Adipocyte (in vitro differentiated cells): ENCODE measurements at regions not wholly inside any gene's neighbourhood (a gene's known extent, or its start where the extent isn't known, plus 50 kb on each side); places are given as distances from the start of the nearest gene placed in this dataset.

Experiments
- DNase-seq: peaks from one replicate; pipeline ENCODE4 v3.0.0-alpha.2; 2015; ENCODE audit warnings: low read depth
- H3K27me3 ChIP-seq: replicated peaks from 2 replicates; pipeline ENCODE4 v1.7.0; 2013; ENCODE audit warnings: mild to moderate bottlenecking, low read length, moderate library complexity; ENCODE audit not compliant: control insufficient read depth, insufficient read depth
- H3K36me3 ChIP-seq: 2 replicates; pipeline ENCODE4 v1.7.0; 2013; ENCODE audit warnings: low read length, mild to moderate bottlenecking, moderate library complexity; ENCODE audit not compliant: control insufficient read depth, insufficient read depth, severe bottlenecking
- H3K4me1 ChIP-seq: 2 replicates; pipeline ENCODE4 v1.7.0; 2013; ENCODE audit warnings: mild to moderate bottlenecking, low read length, moderate library complexity; ENCODE audit not compliant: control insufficient read depth, insufficient read depth
- H3K4me3 ChIP-seq: 2 replicates; pipeline ENCODE4 v1.7.0; 2013; ENCODE audit warnings: mild to moderate bottlenecking, low read length, moderate library complexity
- H3K9ac ChIP-seq: 2 replicates; pipeline ENCODE4 v1.7.0; 2013; ENCODE audit warnings: mild to moderate bottlenecking, low read length, moderate library complexity
- H3K9me3 ChIP-seq: 2 replicates; pipeline ENCODE4 v1.7.0; 2013; ENCODE audit warnings: mild to moderate bottlenecking, low read length, moderate library complexity; ENCODE audit not compliant: control insufficient read depth

- H3K4me3 ChIP-seq = no peak overlapping the region
These were observed 50.2 kb upstream of the BCL11A start for GRCh38 chr2:60603533-60604190.

DNA sequence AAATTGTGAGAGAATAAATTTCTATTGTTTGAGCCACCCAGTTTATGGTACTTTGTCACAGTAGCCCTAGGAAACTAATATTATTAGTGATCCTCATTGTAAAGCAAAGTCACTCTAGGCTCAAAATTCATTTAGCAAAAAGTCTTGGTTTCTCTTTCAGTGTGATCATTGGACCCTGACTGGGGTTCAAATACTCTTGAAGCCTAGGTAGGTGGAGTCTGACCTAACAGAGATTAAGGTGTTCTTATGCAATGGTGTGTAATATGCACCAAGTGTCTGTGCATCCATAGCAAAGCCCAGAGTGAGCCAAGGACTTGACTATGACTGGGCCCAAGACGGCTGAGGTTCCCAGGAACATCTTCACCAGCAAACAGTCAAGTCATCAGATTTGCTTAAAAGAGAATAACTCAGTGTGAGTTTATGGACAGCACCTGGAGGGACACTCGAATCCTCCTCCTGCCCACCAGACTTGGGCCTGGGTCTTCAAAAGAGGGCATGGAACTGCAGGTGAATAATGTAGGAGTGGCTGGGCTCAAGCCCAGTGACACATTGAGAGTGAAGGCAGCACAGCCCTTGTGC, 51.1 kb upstream of the BCL11A start:
- DNase-seq = no peak
- Histone ChIP-seq H3K9ac (no peak overlapping the region), H3K9me3 (peaks cover 9% of the 10 kb centered on the region), H3K36me3 (no peaks in the 10 kb centered on the region), H3K27me3 (peaks cover 13% of the 10 kb centered on the region), H3K4me1 (peaks cover 2% of the 10 kb centered on the region), H3K4me3 (no peak overlapping the region)

More at GRCh38 chr2:60603533-60604190, 50.2 kb upstream of the BCL11A start:
- Histone ChIP-seq H3K36me3 (no peaks in the 10 kb centered on the region), H3K9me3 (peaks cover 11% of the 10 kb centered on the region), H3K4me1 (peaks cover 2% of the 10 kb centered on the region), H3K27me3 (peaks cover 13% of the 10 kb centered on the region), H3K9ac (no peak overlapping the region)
- no peak for DNase-seq

DNA sequence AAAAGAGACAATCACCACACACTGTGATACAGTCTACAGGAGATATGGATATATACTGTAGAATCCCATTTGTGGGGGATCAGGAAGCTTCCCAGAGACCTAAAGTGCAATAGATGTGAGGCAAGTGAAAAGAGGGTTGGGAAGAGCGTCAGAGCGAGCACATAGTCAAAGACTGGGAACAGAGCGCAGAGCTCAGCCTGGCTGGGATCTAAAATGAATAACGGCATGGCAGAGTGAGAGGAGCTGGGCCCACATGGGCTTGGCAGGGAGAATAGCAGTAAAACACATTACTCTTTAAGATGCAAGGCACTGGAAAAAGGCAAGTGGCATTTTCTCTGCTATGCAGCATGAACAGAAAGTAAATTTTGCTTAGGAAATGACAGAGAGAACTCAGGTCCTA, 52.4 kb upstream of the BCL11A start:
- H3K4me1 ChIP-seq = peaks cover 2% of the 10 kb centered on the region
- no peaks in the 10 kb centered on the region for H3K36me3 ChIP-seq
- H3K9me3 ChIP-seq = peaks cover under 1% of the 10 kb centered on the region
- DNase-seq = no peak
- H3K9ac ChIP-seq = no peak overlapping the region
- H3K27me3 ChIP-seq = peaks cover 10% of the 10 kb centered on the region
- no peak overlapping the region for H3K4me3 ChIP-seq

DNA sequence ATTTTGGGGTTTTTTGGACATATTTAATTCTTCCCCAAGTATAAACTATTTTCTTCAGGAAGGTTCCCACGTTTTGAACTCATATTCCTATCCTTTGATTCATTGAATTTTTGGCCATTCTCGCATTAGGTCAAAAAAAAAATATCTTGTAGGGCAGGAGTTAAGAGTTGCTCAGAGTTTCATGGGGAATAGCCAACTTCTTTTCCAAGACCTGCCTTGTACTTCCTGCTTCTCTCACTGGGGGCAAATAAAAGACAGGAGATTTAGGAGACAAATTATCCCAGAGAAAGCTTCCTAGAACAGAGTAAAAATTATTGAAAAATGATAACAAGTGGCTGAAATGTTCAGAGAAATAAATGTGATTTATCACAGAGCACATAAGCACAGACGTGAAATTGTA, 55.2 kb upstream of the BCL11A start:
- peaks cover 12% of the 10 kb centered on the region for H3K27me3 ChIP-seq
- no peak for DNase-seq
- no peak overlapping the region for H3K9ac ChIP-seq
- no peaks in the 10 kb centered on the region for H3K36me3 ChIP-seq
- H3K9me3 ChIP-seq = no peaks in the 10 kb centered on the region
- no peak overlapping the region for H3K4me3 ChIP-seq
- H3K4me1 ChIP-seq = no peaks in the 10 kb centered on the region

GRCh38 chr2:60612033-60612432, 58.6 kb upstream of the BCL11A start:
- Histone ChIP-seq H3K4me1 (no peaks in the 10 kb centered on the region), H3K4me3 (no peak overlapping the region), H3K9ac (no peak overlapping the region), H3K9me3 (peaks cover 8% of the 10 kb centered on the region), H3K27me3 (peaks cover 16% of the 10 kb centered on the region), H3K36me3 (no peaks in the 10 kb centered on the region)
- DNase-seq = no peak

DNA sequence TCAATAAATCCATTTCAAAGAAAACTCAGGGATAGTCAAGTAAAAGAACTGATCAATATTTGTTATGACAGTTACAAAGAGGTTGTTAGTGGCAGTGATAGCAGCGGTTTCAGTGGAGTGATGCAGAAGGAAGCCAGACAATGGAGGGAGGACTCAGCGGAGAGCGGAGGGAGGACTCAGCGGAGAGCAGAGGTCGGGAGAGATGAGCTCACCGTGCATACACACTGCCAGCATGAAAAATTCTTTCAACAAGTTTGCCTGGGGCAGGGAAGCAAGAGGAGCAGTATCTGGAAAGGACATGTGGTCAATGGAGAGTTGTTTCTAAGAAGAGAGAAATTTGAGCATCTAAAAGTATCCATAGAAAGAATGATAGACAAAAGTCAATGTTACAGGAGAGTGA, 60.9 kb upstream of the BCL11A start:
- DNase-seq = no peak
- H3K9ac ChIP-seq = no peak overlapping the region

GRCh38 chr2:60621688-60622429, 68.4 kb upstream of the BCL11A start:
- H3K36me3 ChIP-seq = no peaks in the 10 kb centered on the region
- no peak overlapping the region for H3K4me3 ChIP-seq
- no peaks in the 10 kb centered on the region for H3K9me3 ChIP-seq
- H3K4me1 ChIP-seq = no peaks in the 10 kb centered on the region
- no peak for DNase-seq
- H3K27me3 ChIP-seq = peaks cover 19% of the 10 kb centered on the region
- H3K9ac ChIP-seq = no peak overlapping the region

More for the DNA sequence above, 60.9 kb upstream of the BCL11A start:
- Histone ChIP-seq H3K36me3 (no peaks in the 10 kb centered on the region), H3K4me3 (no peak overlapping the region), H3K9me3 (peaks cover 8% of the 10 kb centered on the region), H3K27me3 (peaks cover 16% of the 10 kb centered on the region), H3K4me1 (no peaks in the 10 kb centered on the region)

DNA sequence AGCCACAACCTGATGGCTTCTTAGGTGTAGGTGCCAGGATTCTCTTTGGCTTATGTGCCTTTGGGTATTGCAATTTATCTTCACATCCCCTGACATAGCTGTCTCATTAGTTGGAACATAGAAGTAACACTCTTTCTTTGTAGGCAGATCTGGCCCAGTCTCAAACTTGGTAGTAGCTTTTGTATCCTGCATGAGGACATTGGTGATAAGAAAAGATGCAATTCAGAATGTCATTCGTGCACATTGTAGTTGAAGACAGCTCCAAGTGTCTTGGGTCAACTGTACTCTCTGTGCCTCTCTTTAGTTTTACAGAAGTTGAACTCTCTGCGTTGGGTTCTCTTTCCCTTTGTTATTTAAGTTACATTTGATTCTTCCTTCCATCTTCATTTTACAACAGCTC, 69.6 kb upstream of the BCL11A start:
- no peak overlapping the region for H3K4me3 ChIP-seq
- no peaks in the 10 kb centered on the region for H3K36me3 ChIP-seq
- H3K4me1 ChIP-seq = no peaks in the 10 kb centered on the region
- peaks cover 25% of the 10 kb centered on the region for H3K27me3 ChIP-seq
- no peak for DNase-seq
- no peaks in the 10 kb centered on the region for H3K9me3 ChIP-seq
- H3K9ac ChIP-seq = no peak overlapping the region

DNA sequence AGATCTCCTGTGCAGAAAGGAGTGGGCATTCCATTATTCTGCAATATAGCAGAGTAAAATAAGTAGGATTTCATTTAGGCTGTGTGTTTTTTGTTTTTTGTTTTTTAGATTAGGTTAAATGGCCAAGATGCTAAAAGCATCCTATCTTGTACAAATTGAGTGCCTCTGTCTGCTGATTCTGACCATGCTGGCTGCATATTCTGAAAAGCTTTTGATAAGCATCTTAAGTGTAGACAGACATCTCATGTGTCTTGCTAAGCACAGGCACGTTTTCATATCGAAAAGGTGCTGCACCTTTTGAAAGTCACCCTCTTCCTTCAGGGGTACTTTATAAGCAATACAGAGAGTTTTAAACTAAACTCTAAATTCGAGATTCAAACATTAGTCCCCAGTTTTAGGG, 74.0 kb upstream of the BCL11A start:
- Histone ChIP-seq H3K9ac (no peak overlapping the region), H3K9me3 (no peaks in the 10 kb centered on the region), H3K36me3 (no peaks in the 10 kb centered on the region), H3K4me1 (no peaks in the 10 kb centered on the region), H3K27me3 (peaks cover 28% of the 10 kb centered on the region), H3K4me3 (no peak overlapping the region)
- DNase-seq = no peak

- no peak overlapping the region for H3K9ac ChIP-seq
- H3K4me1 ChIP-seq = no peaks in the 10 kb centered on the region
- no peaks in the 10 kb centered on the region for H3K36me3 ChIP-seq
- no peak for DNase-seq
- no peak overlapping the region for H3K4me3 ChIP-seq
- H3K9me3 ChIP-seq = no peaks in the 10 kb centered on the region
- peaks cover 26% of the 10 kb centered on the region for H3K27me3 ChIP-seq
These were observed 74.6 kb upstream of the BCL11A start for GRCh38 chr2:60628026-60628425.

- Histone ChIP-seq H3K9me3 (no peaks in the 10 kb centered on the region), H3K9ac (no peak overlapping the region), H3K4me1 (no peaks in the 10 kb centered on the region), H3K36me3 (no peaks in the 10 kb centered on the region), H3K27me3 (peaks cover 23% of the 10 kb centered on the region), H3K4me3 (no peak overlapping the region)
- no peak for DNase-seq
These were observed 75.3 kb upstream of the BCL11A start for GRCh38 chr2:60628615-60629304.
